Panc1 (cell line): ENCODE measurements at regions not wholly inside any gene's neighbourhood (a gene's known extent, or its start where the extent isn't known, plus 50 kb on each side); places are given as distances from the start of the nearest gene placed in this dataset.

Source experiments
- CTCF ChIP-seq: fragments of 450-650 bp; IDR thresholded peaks from 2 replicates; pipeline ENCODE4 v1.5.1; 2017; ENCODE audit warnings: mild to moderate bottlenecking
- POLR2AphosphoS5 ChIP-seq: IDR thresholded peaks from 2 replicates; pipeline ENCODE4 v1.6.1; 2012; ENCODE audit warnings: mild to moderate bottlenecking, low read depth, low read length, moderate library complexity
- SIN3A ChIP-seq: IDR thresholded peaks from 2 replicates; pipeline ENCODE4 v1.6.1; 2012; ENCODE audit warnings: low read depth, mild to moderate bottlenecking, low read length, moderate library complexity, borderline replicate concordance; ENCODE audit not compliant: insufficient read depth

- TF ChIP-seq CTCF (no peak), POLR2AphosphoS5 (no peak), SIN3A (no peak)
Measured at GRCh38 chr5:2680979-2681378, 70.5 kb downstream of the IRX2 start.
